ENCODE measurements at regions not wholly inside any gene's neighbourhood (a gene's known extent, or its start where the extent isn't known, plus 50 kb on each side); places are given as distances from the start of the nearest gene placed in this dataset.

GRCh38 chr6:92848459-92848858 lies 570.9 kb downstream of the EPHA7 start:
- DNase-seq (ENCODE audit: low read depth): no peak

GRCh38 chr6:92847988-92848387 lies 571.4 kb downstream of the EPHA7 start:
- no peak overlapping the region for H3K4me3 ChIP-seq (ENCODE audit: low read depth, low read length)
- no peak for DNase-seq (ENCODE audit: low read depth)

More at GRCh38 chr6:92848459-92848858, 570.9 kb downstream of the EPHA7 start:
- no peak overlapping the region for H3K4me3 ChIP-seq (ENCODE audit: low read depth, low read length)
- TF ChIP-seq, protein P1, sequence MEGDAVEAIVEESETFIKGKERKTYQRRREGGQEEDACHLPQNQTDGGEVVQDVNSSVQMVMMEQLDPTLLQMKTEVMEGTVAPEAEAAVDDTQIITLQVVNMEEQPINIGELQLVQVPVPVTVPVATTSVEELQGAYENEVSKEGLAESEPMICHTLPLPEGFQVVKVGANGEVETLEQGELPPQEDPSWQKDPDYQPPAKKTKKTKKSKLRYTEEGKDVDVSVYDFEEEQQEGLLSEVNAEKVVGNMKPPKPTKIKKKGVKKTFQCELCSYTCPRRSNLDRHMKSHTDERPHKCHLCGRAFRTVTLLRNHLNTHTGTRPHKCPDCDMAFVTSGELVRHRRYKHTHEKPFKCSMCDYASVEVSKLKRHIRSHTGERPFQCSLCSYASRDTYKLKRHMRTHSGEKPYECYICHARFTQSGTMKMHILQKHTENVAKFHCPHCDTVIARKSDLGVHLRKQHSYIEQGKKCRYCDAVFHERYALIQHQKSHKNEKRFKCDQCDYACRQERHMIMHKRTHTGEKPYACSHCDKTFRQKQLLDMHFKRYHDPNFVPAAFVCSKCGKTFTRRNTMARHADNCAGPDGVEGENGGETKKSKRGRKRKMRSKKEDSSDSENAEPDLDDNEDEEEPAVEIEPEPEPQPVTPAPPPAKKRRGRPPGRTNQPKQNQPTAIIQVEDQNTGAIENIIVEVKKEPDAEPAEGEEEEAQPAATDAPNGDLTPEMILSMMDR (IDR thresholded peaks at IDR 0.05; ENCODE audit: low read depth, low read length, missing control alignments): no peak

GRCh38 chr6:92840246-92840930 lies 579.0 kb downstream of the EPHA7 start:
- DNase-seq (ENCODE audit: low read depth): no peak
- TF ChIP-seq, protein P1 (IDR thresholded peaks at IDR 0.05; ENCODE audit: low read depth, low read length, missing control alignments): no peak
- no peak overlapping the region for H3K4me3 ChIP-seq (ENCODE audit: low read depth, low read length)

More at GRCh38 chr6:92847988-92848387, 571.4 kb downstream of the EPHA7 start:
- TF ChIP-seq, protein P1 (IDR thresholded peaks at IDR 0.05; ENCODE audit: low read depth, low read length, missing control alignments): no peak

DNA sequence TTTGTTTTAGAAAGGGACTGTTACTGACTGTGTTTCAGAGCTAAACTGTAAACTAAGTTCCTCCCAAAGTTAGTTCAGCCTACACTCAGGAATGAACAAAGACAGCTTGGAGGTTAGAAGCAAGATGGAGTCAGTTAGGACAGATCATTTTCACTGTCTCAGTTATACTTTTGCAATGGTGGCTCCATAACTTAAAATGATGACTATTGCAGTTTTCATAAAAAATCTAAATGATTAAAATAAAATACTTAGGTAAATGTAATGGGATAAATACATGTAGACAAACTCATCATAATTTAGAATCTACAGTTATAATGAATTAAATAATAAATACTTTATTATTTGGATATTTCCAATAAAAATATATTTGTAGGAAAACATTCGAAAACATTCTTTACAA lies 590.6 kb downstream of the EPHA7 start:
- TF ChIP-seq, protein P1 (IDR thresholded peaks at IDR 0.05; ENCODE audit: low read depth, low read length, missing control alignments): no peak
- H3K4me3 ChIP-seq (ENCODE audit: low read depth, low read length): no peak overlapping the region
- no peak for DNase-seq (ENCODE audit: low read depth)

DNA sequence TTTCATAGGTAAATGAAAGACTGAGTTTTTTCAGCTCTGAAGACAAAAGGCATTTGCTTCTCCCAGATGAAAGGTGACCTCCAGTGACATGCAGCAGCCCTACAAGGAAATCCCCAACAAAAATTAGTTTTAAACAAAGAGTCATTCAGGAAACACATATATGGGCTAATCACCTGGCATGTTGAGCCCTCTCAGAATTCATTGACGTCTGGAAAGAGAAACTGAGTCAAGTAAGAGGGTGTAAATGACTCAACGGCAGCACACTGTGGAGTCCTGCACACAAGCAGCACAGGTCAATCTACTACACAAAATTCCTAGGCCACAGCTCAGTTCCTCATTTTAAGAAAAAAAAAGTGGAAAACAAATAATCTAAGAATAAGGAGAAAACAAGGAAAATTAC lies 592.3 kb downstream of the EPHA7 start:
- TF ChIP-seq, protein P1 (IDR thresholded peaks at IDR 0.05; ENCODE audit: low read depth, low read length, missing control alignments): no peak
- no peak overlapping the region for H3K4me3 ChIP-seq (ENCODE audit: low read depth, low read length)
- DNase-seq (ENCODE audit: low read depth): no peak

GRCh38 chr6:92826633-92827032 lies 592.7 kb downstream of the EPHA7 start:
- no peak overlapping the region for H3K4me3 ChIP-seq (ENCODE audit: low read depth, low read length)
- TF ChIP-seq, protein P1 (IDR thresholded peaks at IDR 0.05; ENCODE audit: low read depth, low read length, missing control alignments): no peak
- no peak for DNase-seq (ENCODE audit: low read depth)

GRCh38 chr6:92822222-92822621 lies 597.1 kb downstream of the EPHA7 start:
- TF ChIP-seq, protein P1 (IDR thresholded peaks at IDR 0.05; ENCODE audit: low read depth, low read length, missing control alignments): no peak
- H3K4me3 ChIP-seq (ENCODE audit: low read depth, low read length): no peak overlapping the region
- DNase-seq (ENCODE audit: low read depth): no peak
